Type B pancreatic cell (in vitro differentiated cells): ENCODE measurements at regions not wholly inside any gene's neighbourhood (a gene's known extent, or its start where the extent isn't known, plus 50 kb on each side); places are given as distances from the start of the nearest gene placed in this dataset.

Source experiments
- DNase-seq: peaks from one replicate; pipeline ENCODE4 v3.0.0; 2021; ENCODE audit warnings: mixed read lengths; ENCODE audit not compliant: unreplicated experiment; ENCODE audit errors: extremely low spot score
- H3K27ac Mint-ChIP-seq: 2 replicates; pipeline ENCODE4 v1.8.0; 2021; ENCODE audit warnings: mild to moderate bottlenecking, mixed read lengths
- H3K27me3 Mint-ChIP-seq: 2 replicates; pipeline ENCODE4 v1.8.0; 2021; ENCODE audit warnings: mixed read lengths
- H3K36me3 Mint-ChIP-seq: 2 replicates; pipeline ENCODE4 v1.8.0; 2021; ENCODE audit warnings: mixed read lengths
- H3K4me1 Mint-ChIP-seq: one replicate; pipeline ENCODE4 v1.8.0; 2021; ENCODE audit warnings: mixed read lengths; ENCODE audit not compliant: unreplicated experiment
- H3K4me3 Mint-ChIP-seq: 2 replicates; pipeline ENCODE4 v1.8.0; 2021; ENCODE audit warnings: mild to moderate bottlenecking, mixed read lengths
- H3K9me3 Mint-ChIP-seq: 2 replicates; pipeline ENCODE4 v1.8.0; 2021; ENCODE audit warnings: mixed read lengths
- CTCF ChIP-seq: fragments of 200-600 bp; sonication (generic); conservative IDR thresholded peaks from 2 replicates; pipeline ENCODE4 v1.5.0; 2021; ENCODE audit warnings: antibody characterized with exemption, mild to moderate bottlenecking

GRCh38 chr21:15300131-15300530, 235.3 kb upstream of the NRIP1 start:
- DNase-seq: no peak
- peaks cover 14% of the 10 kb centered on the region for H3K4me1 Mint-ChIP-seq
- H3K27ac Mint-ChIP-seq: no peak overlapping the region
- TF ChIP-seq CTCF: no peak
- H3K27me3 Mint-ChIP-seq: no peaks in the 10 kb centered on the region
- H3K36me3 Mint-ChIP-seq: no peaks in the 10 kb centered on the region
- no peak overlapping the region for H3K4me3 Mint-ChIP-seq
- peaks cover 5% of the 10 kb centered on the region for H3K9me3 Mint-ChIP-seq

GRCh38 chr21:15301014-15301413, 236.2 kb upstream of the NRIP1 start:
- Mint-ChIP-seq H3K4me1 (peaks cover 14% of the 10 kb centered on the region), H3K36me3 (no peaks in the 10 kb centered on the region), H3K27me3 (no peaks in the 10 kb centered on the region), H3K9me3 (peaks cover 5% of the 10 kb centered on the region), H3K27ac (no peak overlapping the region), H3K4me3 (no peak overlapping the region)
- TF ChIP-seq CTCF: no peak
- no peak for DNase-seq

- DNase-seq: no peak
- H3K27me3 Mint-ChIP-seq: no peaks in the 10 kb centered on the region
- H3K36me3 Mint-ChIP-seq: no peaks in the 10 kb centered on the region
- no peak overlapping the region for H3K4me3 Mint-ChIP-seq
- no peak for TF ChIP-seq CTCF
- H3K4me1 Mint-ChIP-seq: peaks cover 14% of the 10 kb centered on the region
- peaks cover 5% of the 10 kb centered on the region for H3K9me3 Mint-ChIP-seq
- H3K27ac Mint-ChIP-seq: peak overlapping the region; percentile 7
These were observed 236.9 kb upstream of the NRIP1 start for GRCh38 chr21:15301736-15302135.

- peaks cover 5% of the 10 kb centered on the region for H3K4me1 Mint-ChIP-seq
- H3K27me3 Mint-ChIP-seq: no peaks in the 10 kb centered on the region
- no peak for TF ChIP-seq CTCF
- no peak overlapping the region for H3K4me3 Mint-ChIP-seq
- no peak for DNase-seq
- peaks cover 5% of the 10 kb centered on the region for H3K9me3 Mint-ChIP-seq
- H3K36me3 Mint-ChIP-seq: no peaks in the 10 kb centered on the region
- no peak overlapping the region for H3K27ac Mint-ChIP-seq
These were observed 241.5 kb upstream of the NRIP1 start for GRCh38 chr21:15306271-15306670.

GRCh38 chr21:15308333-15308732, 243.5 kb upstream of the NRIP1 start:
- no peak for TF ChIP-seq CTCF
- H3K9me3 Mint-ChIP-seq: no peaks in the 10 kb centered on the region
- H3K36me3 Mint-ChIP-seq: no peaks in the 10 kb centered on the region
- H3K27ac Mint-ChIP-seq: no peak overlapping the region
- no peak for DNase-seq
- H3K4me1 Mint-ChIP-seq: no peaks in the 10 kb centered on the region
- no peaks in the 10 kb centered on the region for H3K27me3 Mint-ChIP-seq
- H3K4me3 Mint-ChIP-seq: no peak overlapping the region

GRCh38 chr21:15309022-15309590, 244.3 kb upstream of the NRIP1 start:
- DNase-seq: no peak
- Mint-ChIP-seq H3K9me3 (no peaks in the 10 kb centered on the region), H3K4me3 (no peak overlapping the region), H3K27ac (no peak overlapping the region), H3K4me1 (no peaks in the 10 kb centered on the region), H3K27me3 (no peaks in the 10 kb centered on the region), H3K36me3 (no peaks in the 10 kb centered on the region)
- no peak for TF ChIP-seq CTCF
